SKM-1 treated with dmso at 0.1 percent for 144 hours (cell line): ENCODE measurements at regions not wholly inside any gene's neighbourhood (a gene's known extent, or its start where the extent isn't known, plus 50 kb on each side); places are given as distances from the start of the nearest gene placed in this dataset.

Source experiments
- DNase-seq: peaks from one replicate; lab custom pipeline; 2025; ENCODE audit not compliant: unreplicated experiment; lab: John Stamatoyannopoulos, UW

GRCh38 chr18:47346016-47346415, 94.6 kb upstream of the SKOR2 start:
- no peak for DNase-seq

- no peak for DNase-seq
Measured at GRCh38 chr18:47345291-47345690, 93.8 kb upstream of the SKOR2 start.

GRCh38 chr18:47343291-47343690, 91.8 kb upstream of the SKOR2 start:
- no peak for DNase-seq

GRCh38 chr18:47342566-47342965, 91.1 kb upstream of the SKOR2 start:
- no peak for DNase-seq

DNA sequence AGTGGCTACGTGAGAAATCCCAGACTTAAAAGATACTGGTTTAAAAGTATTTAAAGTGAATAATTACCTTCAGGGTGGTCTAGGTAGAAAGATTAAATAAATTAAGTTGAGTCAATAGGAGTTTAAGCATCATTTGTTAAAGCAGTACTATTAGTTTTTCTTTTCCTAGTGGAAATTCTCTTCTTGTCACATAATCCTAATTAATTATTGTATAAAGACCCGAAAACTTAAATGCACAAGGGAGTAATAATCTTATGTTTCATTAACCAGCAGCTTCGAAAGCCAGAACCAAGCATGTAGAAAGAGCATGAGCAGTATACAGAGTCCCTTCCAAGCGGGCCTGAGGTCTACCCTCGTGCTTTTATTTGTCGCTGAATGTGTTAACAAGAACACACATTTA, 90.2 kb upstream of the SKOR2 start:
- no peak for DNase-seq

DNA sequence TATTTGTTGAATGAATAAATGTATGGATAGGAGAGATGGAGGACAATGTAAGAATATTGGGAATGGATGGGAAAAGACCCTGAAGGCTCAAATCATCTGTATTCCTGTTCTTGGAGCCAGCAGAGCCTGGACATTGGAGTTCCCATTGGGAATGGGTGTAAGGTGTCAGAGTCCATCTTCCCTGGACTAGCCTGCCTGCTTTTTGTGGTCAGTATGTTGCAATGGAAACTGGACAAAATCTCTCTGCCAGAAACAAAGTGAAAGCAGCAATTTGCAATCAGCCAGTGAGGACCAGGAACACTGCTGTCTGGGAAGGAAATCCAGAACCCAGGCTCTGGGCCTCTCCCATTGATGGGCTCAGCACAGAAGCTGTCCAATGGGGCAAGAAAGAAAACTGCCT, 83.5 kb upstream of the SKOR2 start:
- no peak for DNase-seq

DNA sequence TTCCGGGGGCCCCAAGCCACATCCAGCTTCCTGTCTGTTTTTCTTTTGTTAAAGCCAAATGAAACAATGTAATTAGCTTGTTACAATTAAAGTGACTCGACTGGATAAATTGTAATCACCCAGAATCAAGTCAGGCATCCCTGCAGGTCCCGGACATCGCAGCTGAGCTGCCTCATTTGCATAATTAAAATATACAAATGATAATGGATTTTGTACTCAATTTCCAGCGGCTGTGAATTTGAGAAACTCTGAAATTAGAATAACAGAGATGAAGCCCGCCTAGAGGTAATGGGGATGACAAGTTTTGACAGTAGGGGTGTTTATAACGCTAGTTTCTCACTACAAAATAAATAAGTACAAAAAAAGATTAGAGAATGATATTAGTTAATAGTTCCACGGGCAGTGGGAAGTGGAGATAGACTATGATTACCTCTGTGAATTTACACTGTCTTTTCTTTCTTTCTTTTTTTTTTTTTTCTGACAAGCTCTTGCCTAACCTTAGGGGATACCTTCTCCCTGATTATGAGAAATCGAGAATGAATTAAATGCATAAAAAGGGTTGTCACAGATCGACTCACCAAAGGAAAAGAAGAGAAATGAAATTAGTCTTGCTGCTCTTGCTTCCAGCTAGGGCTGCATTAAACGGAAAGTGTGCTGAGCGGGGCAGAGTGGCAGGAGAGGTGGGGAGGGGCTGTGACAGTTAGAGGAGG, 82.6 kb upstream of the SKOR2 start:
- no peak for DNase-seq

GRCh38 chr18:47331641-47332040, 80.2 kb upstream of the SKOR2 start:
- no peak for DNase-seq

- no peak for DNase-seq
Measured at GRCh38 chr18:47331026-47331425, 79.6 kb upstream of the SKOR2 start.

GRCh38 chr18:47323158-47323557, 71.7 kb upstream of the SKOR2 start:
- DNase-seq: no peak

GRCh38 chr18:47321815-47322214, 70.4 kb upstream of the SKOR2 start:
- DNase-seq: no peak

GRCh38 chr18:47317824-47318508, 66.5 kb upstream of the SKOR2 start:
- no peak for DNase-seq

GRCh38 chr18:47316924-47317323, 65.5 kb upstream of the SKOR2 start:
- DNase-seq: no peak

DNA sequence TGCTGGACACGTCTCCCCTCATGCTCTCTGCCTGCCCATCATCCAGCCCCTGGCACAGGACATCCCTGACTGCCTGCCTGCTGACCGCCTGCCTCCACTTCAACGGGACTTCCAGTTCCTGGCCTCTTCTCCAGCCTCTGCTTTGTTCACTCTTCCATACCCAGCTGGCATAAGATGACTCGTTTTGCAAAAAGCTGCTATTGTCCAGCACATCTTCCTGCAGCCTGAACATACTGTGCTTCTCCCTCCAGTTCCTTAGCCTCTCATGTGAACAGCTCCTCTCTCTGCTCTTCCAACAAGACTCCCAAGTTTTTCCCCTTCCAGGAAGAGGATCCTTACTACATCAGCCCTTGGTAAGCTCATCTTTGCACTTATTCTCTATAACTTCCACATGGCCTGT, 62.4 kb upstream of the SKOR2 start:
- no peak for DNase-seq

DNA sequence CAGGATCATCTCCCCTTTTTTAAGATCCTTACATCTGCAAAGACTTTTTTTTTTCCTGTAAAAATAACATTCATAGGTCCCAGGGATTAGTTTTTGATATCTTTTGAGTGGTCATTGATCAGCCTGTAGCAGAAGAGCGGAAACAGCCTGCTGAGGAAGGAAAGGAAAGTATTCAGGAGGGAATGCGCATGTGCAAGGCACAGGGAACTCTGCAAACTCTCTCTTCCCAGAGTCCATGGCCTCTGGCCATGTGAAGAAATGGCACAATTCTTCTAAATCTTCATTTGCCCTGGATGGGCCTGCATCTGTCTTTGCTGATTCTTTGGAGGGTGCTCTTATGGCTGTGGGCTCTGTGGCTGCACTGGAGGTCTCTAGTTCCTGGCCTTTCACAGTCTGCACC, 60.1 kb upstream of the SKOR2 start:
- no peak for DNase-seq
